Renal cortical epithelial cell (primary cell): ENCODE measurements at regions not wholly inside any gene's neighbourhood (a gene's known extent, or its start where the extent isn't known, plus 50 kb on each side); places are given as distances from the start of the nearest gene placed in this dataset.
A peak's percentile ranks its signal among the peaks of the same experiment; 100 is the strongest.
"Not testable (repeated sequence)": the region's sequence is repeated elsewhere in the genome, so short reads cannot be mapped to it uniquely, and the experiment has no call there.

ENCODE experiments used
- DNase-seq: peaks from one replicate; pipeline ENCODE4 v3.0.0-alpha.2; 2011; ENCODE audit warnings: low read depth

DNA sequence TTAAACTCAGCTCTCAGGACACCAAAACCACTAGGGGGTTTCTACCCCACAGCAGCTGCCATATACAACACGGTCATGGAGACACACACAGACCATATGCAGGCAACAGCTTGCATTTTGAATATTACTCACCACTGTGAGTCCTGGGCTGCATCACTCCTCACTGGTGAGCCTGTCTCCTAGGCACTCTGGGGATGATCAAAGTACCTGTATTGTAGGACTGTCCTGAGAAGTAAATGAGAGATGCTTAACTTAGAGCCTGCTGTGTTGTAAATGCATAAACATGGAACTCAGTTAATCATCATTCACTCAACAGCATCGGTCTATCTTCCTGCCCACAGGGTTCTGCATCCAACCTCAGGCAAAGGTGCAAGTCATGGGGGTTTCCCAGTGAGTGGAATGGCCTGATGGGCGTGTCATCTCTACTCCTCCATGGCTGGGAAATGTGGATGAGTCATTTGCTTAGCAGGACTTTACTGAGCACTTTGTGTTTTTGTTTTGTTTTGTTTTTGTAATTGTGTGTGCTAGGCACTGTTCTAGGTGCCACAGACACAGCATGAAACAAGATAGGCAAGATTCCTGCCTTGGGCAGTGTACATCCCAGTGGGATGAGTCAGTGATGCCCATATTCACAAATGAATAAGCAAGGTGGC lies 1141.2 kb upstream of the TMEM132C start:
- DNase-seq = peak; percentile 100

DNA sequence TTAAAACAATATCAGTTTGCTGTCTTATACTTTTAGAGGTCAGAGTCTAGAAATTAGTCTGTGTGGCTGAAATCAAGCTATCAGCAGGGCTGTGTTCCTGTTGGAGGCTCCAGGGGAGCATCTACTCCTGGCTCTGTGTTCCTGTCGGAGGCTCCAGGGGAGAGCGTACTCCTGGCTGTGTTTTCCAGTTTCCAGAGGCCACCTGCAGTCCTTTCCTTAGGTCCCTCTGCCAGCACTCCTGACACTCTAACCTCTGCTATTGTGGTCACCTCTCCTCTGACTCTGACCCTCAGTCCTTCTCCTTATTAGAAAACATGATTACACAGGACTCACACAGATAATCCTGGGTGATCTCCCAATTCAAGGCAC lies 1140.7 kb upstream of the TMEM132C start:
- DNase-seq = no peak

DNA sequence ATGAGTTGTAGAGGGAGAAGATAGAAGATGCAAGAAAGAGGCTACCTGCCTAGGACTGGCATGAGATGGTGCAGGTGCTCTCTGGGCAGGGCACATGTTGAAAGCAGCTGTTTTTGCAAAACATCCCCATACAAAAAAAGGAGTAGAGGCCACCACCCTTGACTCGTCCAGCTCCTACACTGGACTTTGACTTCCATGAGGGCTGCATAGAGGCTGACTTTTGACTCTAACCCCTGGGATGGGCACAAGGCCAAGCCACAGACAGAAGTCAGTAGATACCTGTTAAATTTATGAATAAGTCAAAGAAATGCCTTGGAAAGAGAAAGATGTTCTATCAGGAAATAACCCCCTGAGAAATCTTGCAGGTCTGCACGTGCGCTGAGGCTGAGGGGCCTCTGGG lies 1139.1 kb upstream of the TMEM132C start:
- DNase-seq = no peak

DNA sequence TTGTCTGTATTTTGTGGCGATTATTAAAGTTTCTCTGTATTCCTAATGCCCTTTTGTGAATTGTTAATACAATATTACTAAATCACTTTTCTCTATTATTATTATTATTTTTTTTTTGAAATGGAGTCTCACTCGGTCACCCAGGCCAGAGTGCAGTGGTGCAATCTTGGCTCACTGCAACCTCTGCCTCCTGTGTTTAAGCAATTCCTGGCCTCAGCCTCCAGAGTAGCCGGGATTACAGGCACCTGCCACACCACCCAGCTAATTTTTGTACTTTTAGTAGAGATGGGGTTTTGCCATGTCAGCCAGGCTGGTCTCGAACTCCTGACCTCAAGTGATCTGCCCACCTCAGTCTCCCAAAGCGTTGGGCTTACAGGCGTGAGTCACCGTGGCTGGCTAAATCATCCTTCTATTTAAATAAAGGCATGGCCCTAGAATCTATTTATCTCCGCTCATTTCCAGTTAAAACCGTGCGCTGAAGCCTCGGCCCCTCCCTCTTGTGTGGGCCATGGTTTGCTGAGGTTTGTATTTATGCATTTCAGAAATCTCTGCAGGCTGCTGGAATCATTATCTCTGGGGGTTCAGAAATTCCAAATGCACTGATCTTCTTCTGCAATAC lies 1136.4 kb upstream of the TMEM132C start:
- DNase-seq = no peak

DNA sequence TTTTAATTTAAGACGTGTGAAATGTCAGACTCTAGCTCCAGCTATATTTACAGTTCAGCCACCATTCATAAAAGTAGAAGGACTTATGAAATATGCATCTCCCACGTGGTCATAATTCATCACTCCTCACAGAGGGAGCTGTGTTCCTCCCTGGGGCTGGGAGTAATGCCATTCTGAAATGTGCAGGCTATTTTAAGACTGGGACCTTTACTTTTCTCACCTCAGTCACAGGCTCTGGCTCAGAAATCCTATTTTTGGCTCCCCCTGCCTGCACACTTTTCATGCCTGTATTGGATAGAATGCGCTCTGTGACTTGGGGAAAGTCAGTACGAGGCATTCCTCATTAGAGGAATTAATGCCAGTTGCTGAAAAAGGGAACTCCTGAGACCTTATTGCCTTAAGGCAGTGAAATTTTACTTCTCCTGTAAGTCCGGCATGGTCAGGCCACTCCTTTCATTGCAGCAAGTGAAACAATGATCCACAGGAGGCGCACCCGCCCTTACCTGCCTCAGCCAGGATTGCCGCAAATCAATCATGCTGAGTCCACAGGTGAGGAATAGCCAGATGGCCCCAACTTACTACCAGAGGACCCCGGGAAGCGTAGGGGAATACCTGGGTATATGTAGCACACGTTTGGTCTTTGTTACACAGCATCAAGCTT lies 1133.2 kb upstream of the TMEM132C start:
- no peak for DNase-seq

DNA sequence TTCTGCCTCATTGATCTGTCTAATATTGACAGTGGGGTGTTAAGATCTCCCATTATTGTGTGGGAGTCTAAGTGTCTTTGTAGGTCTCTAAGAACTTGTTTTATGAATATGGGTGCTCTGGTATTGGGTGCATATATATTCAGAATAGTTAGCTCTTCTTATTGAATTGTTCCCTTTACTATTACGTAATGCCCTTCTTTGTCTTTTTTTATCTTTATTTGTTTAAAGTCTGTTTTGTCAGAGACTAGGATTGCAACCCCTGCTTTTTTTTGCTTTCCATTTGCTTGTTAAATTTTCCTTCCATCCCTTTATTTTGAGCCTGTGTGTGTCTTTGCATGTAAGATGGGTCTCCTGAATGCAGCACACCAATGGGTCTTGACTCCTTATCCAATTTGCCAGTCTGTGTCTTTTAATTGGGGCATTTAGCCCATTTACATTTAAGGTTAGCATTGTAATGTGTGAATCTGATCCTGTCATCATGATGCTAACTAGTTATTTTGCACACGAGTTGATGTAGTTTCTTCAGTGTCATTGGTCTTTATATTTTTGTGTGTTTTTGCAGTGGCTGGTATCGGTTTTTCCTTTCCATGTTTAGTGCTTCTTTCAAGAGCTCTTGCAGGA lies 1126.0 kb upstream of the TMEM132C start:
- not testable (repeated sequence) for DNase-seq

DNA sequence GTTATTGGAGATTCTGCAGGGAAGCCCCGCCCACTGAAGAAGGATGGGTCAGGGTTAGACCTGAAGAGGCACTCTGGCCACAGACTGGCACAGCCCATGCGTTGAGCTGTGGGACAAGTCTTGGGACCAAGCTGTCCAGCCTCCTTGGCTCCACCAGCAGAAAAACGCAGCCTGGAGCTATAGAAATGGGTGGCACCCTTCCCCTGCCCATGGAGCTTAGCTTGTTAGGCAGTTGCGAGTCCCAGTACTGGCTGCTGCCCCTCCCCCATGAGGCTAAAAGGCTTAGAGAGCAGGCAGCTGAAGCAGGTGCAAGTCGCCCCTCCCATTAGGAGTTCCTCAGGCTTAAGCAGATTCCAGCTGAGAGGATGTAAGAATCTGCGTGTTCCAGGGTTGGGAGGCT lies 1124.0 kb upstream of the TMEM132C start:
- DNase-seq = no peak

DNA sequence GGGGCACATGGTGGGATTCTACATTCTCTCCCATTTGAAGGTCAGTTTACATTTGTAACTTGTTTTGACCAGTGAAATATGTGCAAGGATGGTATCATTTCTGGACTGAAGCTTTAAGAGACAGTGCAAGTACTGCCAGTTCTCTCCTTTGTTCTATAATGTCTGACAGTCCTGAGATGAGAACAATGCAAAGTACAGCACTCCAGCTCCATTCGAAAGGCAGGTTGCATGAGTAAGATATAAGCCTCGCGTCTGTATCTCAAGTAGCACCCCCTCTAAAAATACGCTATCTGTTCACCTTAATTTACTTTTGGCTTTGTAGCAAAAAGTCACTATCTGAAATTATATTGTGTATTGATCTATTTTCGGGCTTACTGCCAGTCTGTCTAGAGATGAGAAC lies 1122.2 kb upstream of the TMEM132C start:
- DNase-seq = no peak

DNA sequence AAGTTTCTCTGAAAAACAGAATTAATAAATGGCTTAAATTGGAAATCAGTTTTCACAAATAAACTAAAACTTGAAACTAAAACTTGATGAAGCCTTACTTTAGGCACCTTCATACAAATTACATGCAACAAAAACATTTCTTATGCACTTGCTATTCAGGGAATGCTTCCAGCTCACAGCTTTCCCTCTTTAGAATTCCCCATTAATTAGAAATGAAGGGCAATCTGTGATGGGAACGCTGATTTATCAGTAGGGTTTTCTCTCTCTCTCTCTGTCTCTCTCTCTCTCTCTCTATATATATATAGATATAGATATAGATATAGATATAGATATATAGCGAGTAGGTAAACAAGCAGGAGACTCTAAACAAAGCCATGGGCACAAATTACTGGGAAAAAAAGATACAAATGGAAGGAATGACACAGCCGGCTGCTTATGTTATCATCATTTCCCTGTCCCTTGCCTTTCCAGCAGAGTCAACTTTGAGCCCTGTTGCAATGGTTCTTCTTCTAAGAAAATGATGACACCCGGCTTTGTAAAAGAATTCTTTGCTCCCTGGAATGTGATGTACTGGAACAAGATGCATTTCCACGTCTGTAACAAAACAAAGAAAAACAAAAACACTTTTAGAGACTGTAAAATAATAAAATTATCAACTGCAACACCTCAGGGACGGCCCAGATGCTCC lies 1121.6 kb upstream of the TMEM132C start:
- DNase-seq = no peak

DNA sequence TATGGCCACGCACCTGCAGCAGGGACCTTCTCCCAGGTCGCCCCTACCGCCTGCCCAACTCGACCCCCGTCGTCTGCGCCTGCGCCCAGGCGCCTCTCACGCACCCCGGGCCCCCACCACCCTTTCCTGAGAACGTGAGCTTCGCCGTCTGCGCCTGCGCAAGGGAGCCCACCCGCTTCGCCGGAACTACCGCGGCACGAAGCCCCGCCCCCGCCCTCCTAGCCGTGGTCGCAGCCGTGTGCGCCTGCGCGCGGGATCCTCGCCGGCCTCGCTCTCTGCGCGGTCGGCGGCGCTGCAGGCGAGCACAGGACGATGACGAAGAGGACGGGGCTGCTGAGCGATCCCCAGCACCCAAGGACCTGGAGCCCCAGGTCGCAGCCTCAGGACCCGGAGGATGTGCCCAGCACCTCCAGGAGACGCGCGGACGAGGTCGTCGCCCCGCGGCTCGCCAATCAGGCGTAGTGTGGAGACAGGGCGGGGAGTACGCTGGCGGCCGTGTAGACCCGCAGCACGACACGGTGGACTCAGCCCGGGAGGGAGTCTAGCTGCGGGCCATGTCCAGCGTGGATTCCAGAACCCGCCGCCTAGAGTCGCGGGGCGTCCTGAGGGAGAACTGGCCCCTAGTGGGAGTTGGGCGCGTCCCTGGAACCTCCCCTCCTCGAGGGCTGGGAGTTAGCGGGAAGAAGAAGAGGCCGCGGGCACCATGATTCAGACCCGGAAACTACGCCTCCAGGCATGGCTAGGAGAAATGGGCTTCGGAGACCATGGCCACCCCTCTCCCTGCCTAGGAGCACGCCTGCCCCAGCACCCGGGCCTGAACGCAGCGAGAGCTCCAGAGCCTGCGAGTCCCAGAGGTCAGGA lies 1120.8 kb upstream of the TMEM132C start:
- DNase-seq = no peak

DNA sequence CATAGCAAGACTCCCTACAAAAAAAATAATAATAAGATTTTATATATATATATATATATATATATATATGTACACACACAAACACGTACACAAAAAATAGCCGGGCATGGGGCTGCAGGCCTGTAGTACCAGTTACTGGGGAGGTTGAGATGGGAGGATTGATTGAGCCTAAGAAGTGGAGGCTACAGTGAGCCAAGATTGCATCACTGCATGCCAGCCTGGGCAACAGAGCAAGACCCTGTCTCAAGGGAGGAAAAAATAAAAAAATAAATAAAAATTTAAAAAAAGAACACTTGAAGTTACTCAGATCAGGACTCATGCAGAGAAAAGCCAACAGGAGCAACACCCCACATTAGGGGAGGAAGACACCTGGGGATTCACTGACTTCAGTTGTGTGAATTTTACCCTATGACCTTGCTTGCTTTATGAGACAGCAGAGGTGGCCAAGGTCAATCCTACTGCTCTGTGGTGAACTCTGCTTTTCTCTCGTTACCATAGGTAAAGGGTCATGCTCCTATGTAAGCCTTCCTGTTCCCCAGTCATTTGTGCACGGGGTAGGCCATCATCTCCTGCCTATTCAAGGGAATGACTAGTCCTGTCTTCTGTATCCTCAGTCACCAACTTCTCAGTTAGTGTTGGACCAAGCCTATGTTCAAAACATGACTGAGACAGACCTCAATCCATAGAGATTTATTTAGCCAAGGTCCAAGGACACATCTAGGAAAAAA lies 1119.8 kb upstream of the TMEM132C start:
- DNase-seq = no peak

DNA sequence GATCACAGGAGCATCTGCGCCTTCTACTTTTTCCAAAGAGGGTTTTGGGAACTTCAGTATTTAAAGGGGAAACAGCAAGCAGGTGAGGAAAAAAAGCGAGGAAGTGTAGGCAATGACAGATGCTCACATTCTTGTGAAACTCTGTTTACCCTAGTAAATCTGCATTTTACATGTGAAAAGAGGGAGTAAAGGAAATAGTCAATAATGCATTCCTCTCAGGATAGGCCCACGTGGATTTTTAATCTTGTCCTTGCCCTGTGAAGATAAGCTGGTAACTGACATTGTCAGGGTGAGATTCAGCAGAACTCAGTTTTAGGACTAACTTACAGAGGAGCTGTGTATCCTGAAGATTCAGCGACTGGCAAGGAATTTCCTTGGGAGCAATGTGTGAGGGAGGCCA lies 1119.2 kb upstream of the TMEM132C start:
- no peak for DNase-seq

DNA sequence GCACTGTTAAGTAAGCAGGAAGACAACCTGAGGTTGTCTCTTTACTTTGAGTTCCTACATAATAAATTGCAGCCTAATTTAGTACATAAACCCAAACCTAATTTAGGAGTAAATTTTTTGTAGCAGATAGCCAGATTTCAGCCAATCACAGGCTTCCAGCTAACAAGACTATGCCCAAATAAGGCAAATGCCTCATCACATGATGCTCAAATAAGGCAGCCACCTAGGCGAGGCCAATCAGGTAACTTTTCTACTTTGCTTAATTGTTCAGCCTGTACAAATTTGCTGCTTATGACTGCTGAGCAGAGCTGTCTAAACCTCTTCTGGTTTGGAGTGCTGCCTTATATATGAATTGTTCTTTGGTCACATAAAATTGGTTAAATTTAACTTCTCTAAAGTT lies 1118.7 kb upstream of the TMEM132C start:
- DNase-seq = no peak

DNA sequence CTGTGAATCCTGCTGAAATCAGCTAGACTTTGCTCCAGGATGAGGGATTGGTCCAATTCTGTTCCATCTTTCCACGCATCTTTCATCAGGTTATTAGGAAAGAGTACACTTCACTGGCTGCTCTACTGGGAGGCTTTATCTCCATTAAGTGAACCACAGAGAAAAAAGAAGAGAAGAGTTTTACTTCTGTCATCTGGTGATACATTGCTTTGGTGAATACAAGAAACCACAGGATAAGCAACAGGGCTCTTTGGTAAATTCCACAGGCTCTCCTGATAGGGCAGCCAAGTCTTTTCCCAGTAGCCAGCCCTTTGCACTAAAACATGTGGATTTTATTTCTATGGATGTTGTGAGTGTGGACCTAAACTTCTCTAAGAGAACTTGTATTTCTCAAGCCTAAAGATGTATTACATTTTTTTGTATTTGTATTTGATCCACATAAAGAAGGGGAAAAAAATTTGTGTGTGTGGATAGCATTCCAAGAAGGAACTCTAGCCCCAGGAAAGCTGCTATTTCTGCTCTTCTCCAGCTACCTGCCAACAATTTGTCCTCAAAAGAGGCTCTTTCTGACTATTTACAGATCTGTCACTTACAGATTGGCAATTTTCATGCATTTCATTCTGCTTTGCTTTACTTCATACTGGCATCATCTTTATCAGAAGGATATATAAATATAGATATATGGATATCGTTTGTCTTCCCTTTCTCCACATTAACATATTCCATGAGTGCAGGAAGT lies 1117.6 kb upstream of the TMEM132C start:
- DNase-seq = peak; percentile 71

DNA sequence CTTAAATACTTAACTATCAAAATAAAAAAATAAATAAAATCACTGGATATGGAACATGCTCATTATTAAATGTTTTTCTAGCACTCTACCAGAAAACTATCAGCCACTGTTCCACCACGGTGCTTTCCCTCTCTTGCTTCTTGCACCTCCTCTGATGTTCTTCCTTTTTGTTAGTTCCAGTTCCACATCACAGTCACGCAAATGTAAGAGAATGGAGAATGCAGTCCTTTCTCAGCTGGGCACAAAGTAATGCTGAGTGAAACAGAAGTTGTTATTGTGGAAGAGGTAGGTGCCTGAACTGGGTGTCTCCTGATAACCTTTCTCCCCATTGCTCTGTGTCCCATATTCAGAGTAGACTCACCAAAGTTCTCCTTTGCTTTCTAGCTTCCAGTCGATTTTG lies 1116.9 kb upstream of the TMEM132C start:
- no peak for DNase-seq

DNA sequence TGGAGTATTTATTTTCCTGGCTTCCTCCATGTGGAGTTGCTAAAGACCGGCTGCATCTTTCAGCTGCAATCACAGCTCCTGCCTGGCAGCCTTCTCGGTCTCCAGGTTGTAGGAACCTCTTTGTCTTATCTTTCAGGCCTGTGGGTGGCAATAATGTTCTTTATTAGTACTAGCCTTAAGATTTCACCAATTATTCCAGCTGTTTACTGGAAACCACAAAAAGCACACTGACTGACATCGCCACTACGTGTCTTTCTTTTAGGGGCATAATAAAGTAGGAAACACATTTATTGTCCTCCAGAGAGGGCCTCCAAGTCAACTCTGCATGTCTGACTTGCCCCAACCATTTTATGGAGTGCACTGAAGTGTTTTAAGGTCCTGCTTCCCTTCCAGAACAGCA lies 1116.5 kb upstream of the TMEM132C start:
- no peak for DNase-seq

DNA sequence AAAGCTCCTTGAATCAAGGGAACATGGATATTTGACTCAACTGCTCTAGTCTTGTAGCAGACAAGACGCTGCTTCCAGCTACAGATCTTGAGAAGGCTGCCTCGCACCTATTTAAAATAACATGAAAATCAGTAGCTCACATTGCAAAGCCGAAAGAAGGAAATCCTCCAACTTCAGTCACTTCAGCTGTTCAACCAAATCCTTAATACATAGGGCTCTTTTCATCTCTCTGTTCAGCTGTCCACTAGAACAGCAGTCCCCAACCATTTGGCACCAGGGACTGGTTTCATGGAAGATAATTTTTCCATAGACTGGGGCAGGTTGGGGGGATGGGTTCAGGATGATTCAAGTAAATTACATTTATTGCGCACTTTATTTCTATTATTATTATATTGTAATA lies 1116.0 kb upstream of the TMEM132C start:
- no peak for DNase-seq

DNA sequence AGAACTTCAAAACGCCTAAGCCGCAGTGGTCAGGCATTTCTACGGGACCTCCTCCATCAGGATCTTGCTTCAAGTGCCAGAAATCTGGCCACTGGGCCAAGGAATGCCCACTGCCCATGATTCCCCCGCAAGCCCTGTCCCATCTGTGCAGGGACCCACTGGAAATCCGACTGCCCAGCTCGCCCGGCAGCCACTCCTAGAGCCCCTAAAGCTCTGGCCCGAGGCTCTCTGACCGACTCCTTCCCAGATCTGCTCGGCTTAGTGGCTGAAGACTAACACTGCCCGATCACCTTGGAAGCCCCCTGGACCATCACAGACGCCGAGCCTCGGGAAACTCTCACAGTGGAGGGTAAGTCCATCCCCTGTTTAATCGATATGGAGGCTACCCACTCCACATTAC lies 1113.0 kb upstream of the TMEM132C start:
- DNase-seq = no peak

DNA sequence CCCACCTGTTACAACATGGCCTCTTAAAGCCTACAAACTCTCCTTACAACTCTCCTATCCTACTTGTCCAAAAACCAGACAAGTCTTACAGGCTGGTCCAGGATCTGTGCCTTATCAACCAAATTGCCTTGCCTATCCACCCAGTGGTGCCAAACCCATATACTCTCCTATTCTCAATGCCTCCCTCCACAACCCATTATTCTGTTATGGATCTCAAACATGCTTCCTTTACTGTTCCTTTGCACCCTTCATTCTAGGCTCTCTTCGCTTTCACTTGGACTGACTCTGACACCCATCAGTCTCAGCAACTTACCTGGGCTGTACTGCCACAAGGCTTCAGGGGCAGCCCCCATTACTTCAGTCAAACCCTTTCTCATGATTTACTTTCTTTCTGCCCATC lies 1112.1 kb upstream of the TMEM132C start:
- not testable (repeated sequence) for DNase-seq
